RPMI8226 (cell line): ENCODE measurements at regions not wholly inside any gene's neighbourhood (a gene's known extent, or its start where the extent isn't known, plus 50 kb on each side); places are given as distances from the start of the nearest gene placed in this dataset.
"Not testable (repeated sequence)": the region's sequence is repeated elsewhere in the genome, so short reads cannot be mapped to it uniquely, and the experiment has no call there.

Experiments used
- DNase-seq: peaks from one replicate; pipeline ENCODE4 v3.0.0-alpha.2; 2015

DNA sequence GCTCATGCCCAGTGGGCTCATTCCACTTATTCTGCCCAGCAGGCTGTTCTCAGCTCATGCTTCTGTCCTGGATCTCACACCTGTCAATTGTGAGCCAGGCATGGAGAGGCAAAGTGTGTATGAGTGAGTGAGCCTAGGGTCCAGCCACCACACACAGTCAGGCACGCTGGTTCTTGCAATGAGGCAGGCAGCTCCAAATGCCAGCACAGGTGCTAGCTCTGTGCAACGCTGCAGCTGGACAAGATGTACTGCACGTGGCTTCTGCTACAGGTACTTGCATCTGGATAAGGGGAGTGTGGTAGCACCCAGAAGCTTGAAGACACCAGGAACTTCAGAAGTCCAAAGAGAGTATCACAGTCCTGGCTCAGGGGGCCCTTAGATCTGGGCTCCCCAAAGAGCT is 1249.4 kb upstream of the IGFBP7 start:
- no peak for DNase-seq

DNA sequence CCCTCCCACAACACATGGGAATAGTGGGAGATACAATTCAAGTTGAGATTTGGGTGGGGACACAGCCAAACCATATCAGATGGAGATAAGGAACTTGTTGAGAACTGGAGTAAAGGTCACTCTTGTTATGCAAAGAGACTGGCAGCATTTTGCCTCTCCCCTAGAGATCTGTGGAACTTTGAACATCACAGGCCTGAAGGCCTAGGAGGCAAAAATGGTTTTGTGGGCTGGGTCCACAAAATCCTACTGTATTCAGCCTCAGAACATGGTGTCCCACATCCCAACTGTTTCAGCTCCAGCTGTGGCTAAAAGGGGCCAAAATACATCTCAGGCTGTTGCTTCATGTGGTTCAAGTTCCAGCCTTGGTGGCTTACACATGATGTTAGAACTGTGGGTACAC is 1247.8 kb upstream of the IGFBP7 start:
- DNase-seq: no peak

DNA sequence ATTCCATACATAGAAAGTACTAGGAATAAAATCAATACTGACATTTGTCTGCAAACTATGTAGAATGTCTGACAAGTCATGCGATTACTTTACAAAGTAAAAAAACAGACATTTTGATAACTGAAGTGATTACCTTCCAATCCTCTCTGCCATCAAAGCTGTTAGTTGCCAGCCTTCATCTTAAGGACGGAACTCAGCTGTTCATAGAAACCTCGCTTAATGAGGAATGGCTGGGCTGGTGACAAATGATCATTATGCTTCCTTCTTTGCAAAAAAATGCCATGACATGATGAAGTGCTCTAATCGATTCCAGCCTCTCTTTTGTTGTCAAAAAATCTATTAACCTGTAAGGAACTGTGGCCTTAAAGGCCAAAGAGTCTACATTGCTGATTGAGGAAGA is 1214.9 kb upstream of the IGFBP7 start:
- no peak for DNase-seq

DNA sequence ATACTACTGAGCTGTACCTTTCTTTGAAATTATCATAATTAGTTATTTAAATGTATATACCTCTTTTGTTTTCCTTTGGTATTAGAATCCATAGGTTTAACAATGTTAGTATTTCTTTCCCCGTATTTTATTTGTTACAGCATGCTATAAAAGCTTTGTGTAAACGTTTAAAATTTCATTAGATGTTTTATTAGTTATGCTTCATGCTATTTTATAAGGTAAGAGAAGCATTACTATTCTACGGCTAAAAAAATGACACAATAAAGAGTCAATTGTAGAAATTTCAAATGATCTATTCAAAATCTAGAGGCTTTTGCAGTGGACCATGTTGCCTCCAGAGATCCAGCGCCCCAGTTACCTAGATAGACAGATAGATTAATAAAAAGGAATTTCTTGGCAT is 1203.3 kb upstream of the IGFBP7 start:
- DNase-seq: no peak

DNA sequence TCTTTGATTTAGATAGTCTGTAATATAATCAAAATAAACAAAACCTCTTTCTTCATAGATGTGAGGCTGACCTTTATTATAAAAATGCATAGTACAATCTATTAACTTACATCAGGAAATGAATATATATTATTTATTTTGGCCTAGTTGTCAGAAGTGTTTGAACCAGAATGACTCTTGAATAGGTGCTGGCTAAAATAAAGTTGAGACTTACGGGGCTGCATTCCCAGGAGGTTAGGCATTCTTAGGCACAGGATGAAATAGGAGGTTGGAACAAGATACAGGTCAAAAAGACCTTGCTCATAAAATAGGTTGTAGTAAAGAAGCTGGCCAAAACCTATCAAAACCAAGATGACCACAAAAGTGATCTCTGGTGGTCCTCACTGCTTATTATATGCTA is 1193.3 kb upstream of the IGFBP7 start:
- no peak for DNase-seq

DNA sequence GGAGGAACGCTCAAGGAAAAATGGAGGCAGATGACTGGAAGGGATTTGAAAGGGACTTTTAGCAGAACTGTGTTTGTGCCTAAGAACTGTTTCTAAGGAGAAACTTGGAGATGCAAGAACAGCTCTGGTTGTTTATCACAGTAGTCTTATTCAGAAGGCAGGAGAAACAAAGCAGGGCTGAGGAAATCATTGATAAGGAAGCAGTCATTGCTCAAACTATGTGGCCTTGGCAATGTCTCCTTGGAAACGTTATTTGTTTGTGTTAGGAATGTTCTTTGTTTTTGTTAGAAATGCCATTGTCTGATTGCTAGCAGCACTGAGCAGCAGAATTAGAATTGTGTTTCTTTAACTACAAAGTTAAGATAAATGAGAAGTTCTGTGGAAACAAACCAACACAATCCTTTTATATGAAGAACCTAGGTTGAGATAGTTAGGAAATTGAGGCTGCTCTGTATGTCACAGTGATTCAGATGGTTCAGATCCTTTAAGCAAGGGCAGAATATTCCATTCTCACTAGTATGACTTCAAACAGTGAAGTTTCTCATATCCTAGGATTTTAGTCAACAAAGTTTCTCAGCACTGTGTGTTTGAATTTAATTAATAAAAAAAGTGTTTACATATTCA is 1191.3 kb upstream of the IGFBP7 start:
- DNase-seq: no peak

DNA sequence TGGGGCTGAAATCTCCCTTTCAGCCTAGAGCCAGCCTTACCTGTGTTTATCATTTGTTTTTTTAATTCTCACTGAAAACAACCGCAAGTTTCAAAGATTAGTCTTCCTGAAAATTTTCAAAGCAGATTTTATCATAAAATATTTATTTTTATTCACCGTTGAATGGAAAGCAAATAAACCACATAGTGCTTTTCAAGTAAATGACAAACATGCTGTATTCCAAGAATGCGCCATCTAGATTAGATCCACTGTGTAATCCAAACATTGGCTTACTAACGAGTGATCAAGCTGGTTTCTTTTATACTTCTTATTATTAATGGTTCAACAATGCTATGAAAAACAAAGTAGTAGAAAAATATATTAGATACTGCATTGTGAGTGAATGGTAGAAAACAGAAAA is 1176.2 kb upstream of the IGFBP7 start:
- no peak for DNase-seq

DNA sequence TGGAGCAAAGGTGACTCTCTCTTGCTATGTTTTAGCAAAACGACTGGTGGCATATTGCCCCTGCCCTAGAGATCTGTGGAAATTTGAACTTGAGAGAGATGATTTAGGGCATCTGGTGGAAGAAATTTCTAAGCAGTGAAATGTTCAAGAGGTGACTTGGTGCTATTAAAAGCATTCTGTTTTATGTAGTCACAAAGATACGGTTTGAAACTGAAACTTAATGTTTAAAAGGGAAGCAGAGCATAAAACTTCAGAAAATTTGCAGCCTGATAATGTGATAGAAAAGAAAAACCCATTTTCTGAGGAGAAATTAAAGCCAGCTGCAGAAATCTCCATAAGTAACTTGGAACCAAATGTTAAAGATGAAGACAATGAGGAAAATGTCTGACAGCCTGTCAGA is 1170.7 kb upstream of the IGFBP7 start:
- not testable (repeated sequence) for DNase-seq

DNA sequence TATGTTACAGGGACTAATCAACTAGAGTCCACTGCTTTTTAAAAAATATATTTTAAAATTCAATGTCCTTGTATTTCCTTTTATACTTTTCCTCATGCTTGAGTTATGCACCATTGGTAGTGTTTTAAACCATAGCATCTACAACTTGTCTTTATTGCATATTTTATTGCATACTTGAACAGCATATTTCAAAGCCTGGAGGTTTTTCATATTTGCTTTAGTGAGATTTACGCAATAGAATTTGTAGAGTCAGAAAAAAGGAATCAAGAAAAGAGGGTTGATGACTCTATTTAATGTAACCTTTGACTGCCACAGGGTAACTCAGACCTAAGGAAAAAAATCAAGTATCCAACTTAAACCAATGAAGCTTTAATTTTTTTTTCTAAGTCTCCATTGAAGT is 1165.7 kb upstream of the IGFBP7 start:
- no peak for DNase-seq

DNA sequence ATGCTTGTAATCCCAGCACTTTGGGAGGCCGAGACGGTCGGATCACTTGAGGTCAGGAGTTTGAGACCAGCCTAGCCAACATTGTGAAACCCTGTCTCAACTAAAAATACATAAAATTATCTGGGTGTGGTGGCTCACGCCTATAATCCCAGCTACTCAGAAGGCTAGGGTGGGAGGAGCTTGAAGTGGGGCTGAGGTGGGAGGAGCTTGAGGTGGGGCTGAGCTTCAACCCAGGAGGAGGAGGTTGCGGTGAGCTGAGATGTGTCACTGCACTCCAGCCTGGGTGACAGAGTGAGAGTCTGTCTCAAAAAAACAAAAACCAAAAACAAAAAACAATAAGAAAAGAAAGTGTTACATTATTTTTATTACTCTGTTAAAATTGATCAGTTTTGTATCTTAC is 1164.4 kb upstream of the IGFBP7 start:
- no peak for DNase-seq

DNA sequence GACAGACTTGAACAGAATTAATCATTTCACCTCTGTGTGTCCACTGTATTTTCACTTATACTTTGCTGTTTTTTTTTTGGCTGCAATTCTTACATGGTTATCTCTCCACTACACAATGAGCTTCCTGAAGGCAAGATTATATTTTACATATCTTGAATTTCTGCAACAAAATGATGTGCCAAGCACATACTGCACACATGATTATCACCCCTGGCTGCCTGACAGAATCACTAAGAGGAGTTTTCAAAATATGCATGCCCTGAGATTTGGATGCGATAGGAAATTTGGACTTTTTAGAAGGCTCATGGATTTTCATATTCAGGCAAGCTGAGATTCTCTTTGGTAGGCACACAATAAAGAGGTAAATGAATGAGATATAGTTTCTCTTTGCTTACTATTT is 1162.1 kb upstream of the IGFBP7 start:
- DNase-seq: no peak

DNA sequence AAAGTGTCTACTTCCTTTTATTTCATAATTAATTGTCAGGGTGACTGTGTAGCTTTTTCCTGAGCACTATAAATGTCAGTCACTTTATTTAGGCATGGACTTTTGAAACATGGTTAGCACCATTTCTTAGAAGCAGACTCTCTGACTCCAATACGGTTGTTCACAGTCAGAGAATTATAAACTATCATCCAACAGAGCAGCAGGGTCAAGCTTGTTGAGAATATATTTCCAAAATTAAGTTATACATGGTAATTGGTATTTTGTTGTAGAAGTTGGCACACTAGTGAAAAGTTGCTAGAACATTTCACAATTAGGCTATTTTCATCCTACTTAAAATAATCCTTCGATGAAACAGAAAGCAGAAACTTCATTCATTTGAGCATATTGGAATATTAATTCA is 1155.5 kb upstream of the IGFBP7 start:
- DNase-seq: no peak

DNA sequence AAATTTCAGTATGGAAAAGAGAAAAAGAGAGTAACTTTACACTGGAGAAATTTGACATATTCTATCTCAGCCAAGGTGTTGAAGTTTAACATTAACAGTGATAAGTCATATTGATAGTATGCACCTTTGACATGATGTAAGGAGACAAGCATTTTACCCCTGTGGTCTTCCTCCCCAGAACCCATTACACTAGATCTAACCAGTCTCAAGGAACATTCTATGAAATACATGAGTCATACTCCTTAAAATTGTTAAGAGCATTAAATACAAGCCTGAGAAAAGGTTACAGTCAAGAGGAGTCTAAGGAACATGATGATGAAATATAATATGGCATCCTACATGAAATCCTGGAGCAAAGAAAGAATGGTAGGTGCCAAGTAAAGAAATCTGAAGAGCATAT is 1151.3 kb upstream of the IGFBP7 start:
- DNase-seq: no peak

DNA sequence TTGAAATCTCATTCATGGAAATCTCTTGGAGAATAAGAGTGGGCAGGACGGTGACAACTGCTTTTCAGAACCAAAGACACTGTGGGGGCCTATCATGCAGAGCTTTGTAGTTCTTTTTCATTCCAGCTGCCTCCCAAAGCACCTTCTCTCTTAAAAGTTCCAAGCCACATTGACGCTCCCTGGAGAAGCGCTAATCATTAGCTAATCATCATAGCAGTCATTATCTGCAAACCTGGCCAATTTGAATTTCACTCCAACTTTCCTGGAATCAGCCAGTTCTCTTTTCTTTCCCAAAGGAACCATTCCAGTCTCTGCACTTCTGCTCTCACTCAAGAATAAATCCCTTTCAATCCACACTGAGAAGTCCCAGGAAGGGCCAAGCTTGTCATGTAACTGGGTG is 1144.1 kb upstream of the IGFBP7 start:
- no peak for DNase-seq

DNA sequence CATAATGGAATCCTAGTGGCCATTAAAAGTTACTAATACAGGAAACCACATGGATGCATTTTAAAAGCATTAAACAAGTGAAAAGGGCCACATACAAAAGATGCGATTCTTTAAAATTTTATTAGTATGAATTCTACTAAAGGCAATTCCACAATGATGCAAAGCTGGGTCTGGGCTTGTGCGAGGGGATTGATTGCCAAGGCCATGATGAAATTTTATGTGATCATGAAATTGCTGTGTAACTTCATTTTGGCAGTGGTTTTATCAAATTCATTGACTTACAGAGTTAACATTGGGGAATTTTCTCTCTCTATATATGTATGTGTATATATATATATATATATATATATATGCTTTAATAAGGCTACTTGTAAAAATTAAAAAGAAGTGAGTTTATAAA is 1142.5 kb upstream of the IGFBP7 start:
- no peak for DNase-seq

DNA sequence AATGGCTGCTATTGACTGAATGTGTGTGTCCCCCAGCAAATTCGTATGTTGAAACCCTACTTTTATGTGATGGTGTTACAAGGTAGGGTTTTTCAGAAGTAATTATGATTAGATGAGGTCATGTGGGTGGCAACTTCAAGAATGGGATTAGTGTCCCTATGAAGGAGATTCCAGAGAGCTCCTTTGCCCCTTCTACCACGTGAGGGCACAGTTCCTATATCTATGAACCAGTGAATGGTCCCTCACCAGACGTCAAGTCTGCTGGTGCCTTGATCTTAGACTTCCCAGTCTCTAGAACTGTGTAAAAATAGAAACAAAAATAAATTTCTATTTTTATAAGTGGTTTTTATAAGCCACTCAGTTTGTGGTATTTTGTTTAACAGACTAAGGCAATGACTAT is 1137.6 kb upstream of the IGFBP7 start:
- DNase-seq: no peak

DNA sequence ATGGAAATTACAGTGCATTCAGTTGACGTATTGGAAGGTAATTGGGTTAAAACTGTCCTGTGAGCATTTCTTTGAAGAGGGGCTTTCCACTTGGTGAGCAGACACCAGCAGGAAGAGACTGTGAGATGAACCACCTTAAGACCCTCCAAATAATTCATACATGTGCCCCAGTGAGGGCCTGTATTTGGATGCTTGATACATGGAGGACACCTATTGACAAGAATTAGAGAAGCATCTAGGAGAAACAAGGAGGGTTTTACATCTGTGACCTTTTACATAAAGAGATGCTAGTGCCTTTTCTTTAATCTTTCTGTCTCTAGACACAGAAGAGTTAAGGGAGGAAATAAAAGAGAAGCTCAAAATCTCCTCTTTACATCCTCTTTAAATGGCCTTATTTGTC is 1115.3 kb upstream of the IGFBP7 start:
- no peak for DNase-seq

DNA sequence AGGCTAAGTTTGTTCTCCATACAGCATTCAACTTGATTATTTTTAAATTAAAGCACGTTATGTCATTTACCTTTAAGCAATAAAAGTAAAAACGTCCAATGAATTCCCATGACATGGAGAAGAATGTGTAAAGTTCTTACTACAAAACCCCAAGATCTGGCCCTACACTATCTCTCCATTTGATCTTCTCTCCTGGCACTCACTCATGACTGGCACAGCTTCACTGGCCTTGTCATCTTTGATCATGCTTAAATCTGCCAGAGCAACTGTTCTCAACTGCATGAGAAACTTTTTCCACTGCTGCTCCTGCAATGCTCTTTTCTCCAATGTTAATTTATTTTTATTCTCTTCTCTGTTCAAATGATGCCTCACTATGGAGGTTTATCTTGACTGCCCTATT is 1109.0 kb upstream of the IGFBP7 start:
- no peak for DNase-seq

DNA sequence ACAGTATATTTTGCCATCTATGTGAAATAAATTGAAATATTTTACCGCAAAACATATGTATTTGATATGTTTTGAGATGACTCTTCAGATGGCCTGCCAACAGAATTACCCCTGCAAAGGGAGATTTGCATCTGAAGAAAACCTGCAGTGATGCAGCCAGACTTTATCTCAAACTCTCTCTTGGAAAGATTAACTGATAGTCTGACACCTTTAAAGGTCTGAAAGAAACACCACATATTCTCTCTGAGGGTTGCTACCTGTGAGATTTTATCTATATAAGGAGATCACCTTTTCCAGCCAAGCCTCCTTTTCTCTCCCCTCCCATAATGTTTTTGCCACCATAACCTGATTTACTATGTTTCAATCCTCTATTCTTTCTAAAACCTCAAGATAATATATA is 1106.3 kb upstream of the IGFBP7 start:
- no peak for DNase-seq

DNA sequence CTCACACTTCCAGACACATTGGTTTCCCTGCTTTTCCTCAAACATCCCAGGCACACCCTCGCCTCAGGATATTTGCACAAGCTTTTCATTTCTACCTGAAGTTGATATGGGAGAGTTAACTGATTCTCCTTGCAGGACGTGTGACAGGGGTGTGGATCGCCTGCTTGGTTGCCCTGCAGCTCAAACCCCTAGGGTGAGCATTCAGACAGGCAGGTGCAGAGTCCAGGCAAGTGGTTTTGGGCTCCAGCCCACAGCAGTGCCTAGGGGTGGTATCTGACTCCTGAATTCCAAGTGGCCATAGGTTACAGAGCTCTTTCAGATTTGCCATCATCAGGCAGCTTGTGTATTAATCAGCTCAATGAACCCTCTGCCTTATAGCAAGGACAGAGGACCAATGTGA is 1104.2 kb upstream of the IGFBP7 start:
- DNase-seq: no peak

DNA sequence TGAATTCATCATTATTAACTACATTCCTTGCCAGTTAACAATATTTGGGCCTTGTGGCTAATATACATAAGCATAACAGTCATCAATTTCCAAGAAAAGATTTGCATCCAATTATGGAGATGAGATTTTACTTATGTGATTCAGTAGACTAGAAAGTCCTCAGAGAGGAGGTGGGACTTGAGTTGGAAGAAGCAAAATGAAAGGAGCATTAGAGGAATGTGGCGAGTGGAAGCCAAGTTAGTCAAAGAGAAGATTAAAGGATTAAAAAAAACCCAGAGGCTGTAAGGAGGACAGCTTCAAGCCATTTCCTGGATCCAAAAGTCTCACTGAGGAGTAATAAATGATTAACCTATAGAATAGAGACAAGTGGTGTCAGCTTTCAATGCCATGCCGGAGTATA is 1099.4 kb upstream of the IGFBP7 start:
- no peak for DNase-seq

DNA sequence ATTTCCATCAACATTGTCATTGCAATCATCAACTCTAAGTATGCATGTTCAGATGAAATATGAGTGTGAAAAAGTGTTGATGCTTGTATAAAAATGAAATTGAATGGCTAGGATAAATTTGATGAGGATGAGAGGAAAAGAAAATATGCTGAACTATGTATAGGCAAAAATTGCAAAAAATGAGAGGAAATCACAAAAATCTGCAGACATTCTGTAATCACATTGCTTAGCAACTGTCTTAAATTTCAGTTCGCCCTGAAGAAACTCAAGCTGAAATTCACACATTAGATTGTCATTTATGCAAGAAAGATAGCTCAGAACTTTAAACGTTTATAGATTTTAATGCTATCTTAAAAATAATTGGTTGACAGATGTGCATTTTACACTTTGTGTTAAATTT is 1098.8 kb upstream of the IGFBP7 start:
- DNase-seq: no peak

DNA sequence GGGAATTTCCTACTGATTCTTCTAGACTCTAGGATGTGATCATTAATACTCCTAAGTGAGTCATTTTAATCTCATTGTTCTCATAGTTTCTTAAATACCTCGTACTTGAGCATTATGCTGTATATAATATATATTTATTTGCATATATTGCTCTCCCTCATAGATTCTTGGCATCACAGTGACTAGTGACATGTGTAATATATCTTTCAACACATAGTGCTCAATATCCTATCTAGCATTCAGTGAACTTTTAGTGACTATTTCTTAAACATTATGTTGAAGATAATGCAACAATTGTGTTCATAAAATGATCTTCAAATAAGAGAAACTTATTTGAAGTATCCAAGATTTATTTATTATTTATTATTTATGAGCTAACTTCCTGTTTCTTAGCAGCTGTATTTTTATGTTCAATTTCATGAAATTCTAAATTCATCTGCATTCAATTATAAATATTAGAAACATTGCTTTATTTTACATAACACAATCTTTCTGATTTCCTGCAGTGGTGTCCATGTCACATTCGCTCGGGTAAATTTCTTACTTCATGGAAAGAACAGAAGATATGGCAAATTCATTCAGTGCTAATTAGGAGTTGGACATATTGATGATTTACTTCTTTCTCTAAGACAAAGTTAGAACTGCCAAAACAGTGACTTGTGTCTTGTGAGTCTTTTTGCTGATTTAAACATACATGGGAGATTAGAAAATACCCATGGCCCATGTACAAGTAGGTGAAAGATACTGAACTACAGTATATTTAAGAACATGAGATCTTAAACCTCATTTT is 1095.5 kb upstream of the IGFBP7 start:
- DNase-seq: no peak

DNA sequence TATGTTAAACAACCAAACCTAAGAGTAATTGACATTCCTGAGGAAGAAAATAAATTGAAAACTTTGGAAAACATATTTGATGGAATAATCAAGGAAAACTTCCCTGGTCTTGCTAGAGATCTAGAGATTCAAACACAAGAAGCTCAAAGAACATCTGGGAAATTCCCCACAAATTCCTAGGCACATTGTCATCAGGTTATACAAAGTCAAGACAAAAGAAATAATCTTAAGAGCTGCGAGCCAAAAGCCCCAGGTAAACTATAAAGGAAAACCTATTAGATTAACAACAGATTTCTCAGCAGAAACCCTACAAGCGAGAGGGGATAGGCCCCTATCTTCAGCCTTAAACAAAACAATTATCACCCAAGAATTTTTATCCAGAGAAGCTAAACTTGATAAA is 1082.0 kb upstream of the IGFBP7 start:
- no peak for DNase-seq

DNA sequence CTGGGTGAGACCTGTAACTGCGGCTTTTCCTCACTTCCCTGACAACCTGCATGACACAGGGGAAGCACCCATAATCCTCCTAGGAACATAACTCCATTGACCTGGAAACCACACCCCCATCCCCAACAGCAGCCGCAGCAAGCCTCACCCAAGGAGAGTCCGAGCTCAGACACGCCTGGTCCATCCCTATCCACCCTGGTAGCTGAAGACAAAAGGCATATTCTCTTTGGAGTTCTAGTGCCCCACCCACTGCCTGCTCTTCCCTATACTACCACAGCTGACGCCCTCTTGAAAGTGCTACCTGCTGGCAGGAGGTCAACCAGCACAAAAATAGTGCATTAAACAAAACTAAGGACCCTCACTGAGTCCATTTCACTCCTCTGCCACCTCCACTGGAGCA is 1080.9 kb upstream of the IGFBP7 start:
- DNase-seq: no peak
